PC-9 (cell line): ENCODE measurements at regions not wholly inside any gene's neighbourhood (a gene's known extent, or its start where the extent isn't known, plus 50 kb on each side); places are given as distances from the start of the nearest gene placed in this dataset.

ENCODE experiments used
- EZH2 ChIP-seq: fragments of 200-600 bp; sonication (generic); IDR thresholded peaks from 2 replicates; pipeline ENCODE4 v1.8.0; 2017; ENCODE audit warnings: antibody characterized with exemption, low read depth
- TF ChIP-seq, protein P1 (sequence below): fragments of 200-600 bp; sonication (generic); conservative IDR thresholded peaks from 2 replicates; pipeline ENCODE4 v1.6.1; 2017; ENCODE audit warnings: mixed run types, antibody characterized with exemption, mild to moderate bottlenecking, moderate library complexity

DNA sequence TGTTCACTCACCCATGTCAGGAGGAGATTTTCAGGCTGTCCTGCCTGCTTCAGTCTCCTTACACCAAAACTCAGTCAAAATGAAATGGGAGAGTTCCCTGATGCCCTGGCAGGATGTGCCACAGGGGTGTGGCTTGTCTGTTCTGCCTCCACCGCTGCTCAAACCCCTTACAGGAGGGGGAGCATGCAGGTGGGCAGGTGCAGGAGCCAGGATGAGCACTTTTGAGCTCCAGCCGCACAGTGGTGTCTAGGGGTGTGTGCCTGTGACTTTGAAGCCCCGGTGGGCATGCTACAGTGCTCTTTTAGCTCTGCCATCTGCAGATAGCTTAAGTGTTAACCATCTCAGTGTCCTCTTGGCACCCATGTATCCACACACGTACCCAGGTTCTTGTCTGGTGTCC lies 71.9 kb upstream of the IPO5 start:
- TF ChIP-seq, protein P1, sequence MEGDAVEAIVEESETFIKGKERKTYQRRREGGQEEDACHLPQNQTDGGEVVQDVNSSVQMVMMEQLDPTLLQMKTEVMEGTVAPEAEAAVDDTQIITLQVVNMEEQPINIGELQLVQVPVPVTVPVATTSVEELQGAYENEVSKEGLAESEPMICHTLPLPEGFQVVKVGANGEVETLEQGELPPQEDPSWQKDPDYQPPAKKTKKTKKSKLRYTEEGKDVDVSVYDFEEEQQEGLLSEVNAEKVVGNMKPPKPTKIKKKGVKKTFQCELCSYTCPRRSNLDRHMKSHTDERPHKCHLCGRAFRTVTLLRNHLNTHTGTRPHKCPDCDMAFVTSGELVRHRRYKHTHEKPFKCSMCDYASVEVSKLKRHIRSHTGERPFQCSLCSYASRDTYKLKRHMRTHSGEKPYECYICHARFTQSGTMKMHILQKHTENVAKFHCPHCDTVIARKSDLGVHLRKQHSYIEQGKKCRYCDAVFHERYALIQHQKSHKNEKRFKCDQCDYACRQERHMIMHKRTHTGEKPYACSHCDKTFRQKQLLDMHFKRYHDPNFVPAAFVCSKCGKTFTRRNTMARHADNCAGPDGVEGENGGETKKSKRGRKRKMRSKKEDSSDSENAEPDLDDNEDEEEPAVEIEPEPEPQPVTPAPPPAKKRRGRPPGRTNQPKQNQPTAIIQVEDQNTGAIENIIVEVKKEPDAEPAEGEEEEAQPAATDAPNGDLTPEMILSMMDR, result no peak
- TF ChIP-seq EZH2, result no peak
